Transverse colon (tissue), 3 donors: ENCODE measurements at regions not wholly inside any gene's neighbourhood (a gene's known extent, or its start where the extent isn't known, plus 50 kb on each side); places are given as distances from the start of the nearest gene placed in this dataset.

Source experiments
- POLR2A ChIP-seq: fragments of 450-650 bp; IDR thresholded peaks from one replicate; pipeline ENCODE4 v1.6.1; 2016; ENCODE audit warnings: antibody characterized with exemption, mild to moderate bottlenecking, moderate library complexity
- TF ChIP-seq, protein P1 (sequence below), 5 experiments: fragments of 200-600 bp in 3 of 5; fragments of 450-650 bp in 2 of 5; sonication (generic) in 3 of 5; IDR thresholded peaks; 1 replicate in 2 of 5; 2 replicates in 3 of 5; pipeline ENCODE4 v1.5.1; 2016 to 2017; ENCODE audit warnings: antibody characterized with exemption in 5 of 5, inconsistent platforms in 3 of 5, mild to moderate bottlenecking in 2 of 5, moderate library complexity in 1 of 5

DNA sequence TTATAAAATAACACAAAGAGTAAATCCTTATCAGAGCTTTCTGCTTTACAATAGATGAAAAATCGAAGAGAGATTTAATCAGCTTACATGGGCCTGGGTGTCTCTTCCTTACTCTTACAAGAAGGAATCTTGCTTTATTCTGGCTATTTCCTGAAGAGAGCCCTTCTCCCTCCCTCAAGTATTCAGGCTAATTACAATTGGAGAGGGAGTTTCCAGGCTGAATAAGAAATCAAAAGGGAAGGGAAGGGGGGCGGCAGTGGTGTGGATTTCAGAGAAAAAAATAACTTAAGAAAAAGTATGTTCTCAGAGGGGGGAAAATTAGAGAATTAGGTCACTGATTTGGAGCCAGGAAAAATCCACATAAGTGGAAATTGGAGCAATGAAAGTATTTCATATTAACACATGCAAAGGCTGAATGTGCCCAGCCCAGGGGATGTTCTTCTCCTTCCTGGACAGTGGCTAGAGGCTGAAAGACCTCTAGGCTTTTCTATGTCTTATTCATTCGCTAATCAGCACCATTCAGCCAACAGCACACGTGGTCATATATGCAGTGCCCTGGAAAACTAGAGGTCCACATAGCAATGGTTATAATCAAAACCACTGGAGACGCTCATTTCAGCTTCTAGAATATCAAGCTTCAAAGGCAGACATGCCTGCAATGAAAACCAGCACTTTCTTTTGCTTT lies 158.9 kb upstream of the BTG1 start:
- TF ChIP-seq, protein P1, sequence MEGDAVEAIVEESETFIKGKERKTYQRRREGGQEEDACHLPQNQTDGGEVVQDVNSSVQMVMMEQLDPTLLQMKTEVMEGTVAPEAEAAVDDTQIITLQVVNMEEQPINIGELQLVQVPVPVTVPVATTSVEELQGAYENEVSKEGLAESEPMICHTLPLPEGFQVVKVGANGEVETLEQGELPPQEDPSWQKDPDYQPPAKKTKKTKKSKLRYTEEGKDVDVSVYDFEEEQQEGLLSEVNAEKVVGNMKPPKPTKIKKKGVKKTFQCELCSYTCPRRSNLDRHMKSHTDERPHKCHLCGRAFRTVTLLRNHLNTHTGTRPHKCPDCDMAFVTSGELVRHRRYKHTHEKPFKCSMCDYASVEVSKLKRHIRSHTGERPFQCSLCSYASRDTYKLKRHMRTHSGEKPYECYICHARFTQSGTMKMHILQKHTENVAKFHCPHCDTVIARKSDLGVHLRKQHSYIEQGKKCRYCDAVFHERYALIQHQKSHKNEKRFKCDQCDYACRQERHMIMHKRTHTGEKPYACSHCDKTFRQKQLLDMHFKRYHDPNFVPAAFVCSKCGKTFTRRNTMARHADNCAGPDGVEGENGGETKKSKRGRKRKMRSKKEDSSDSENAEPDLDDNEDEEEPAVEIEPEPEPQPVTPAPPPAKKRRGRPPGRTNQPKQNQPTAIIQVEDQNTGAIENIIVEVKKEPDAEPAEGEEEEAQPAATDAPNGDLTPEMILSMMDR (IDR thresholded peaks at IDR 0.05) = no peak
- no peak for TF ChIP-seq POLR2A
